K562 (cell line): ENCODE measurements at regions not wholly inside any gene's neighbourhood (a gene's known extent, or its start where the extent isn't known, plus 50 kb on each side); places are given as distances from the start of the nearest gene placed in this dataset.

Experiments
- HDAC8 ChIP-seq: fragments of 450-650 bp; IDR thresholded peaks from 2 replicates; pipeline ENCODE4 v1.6.1; 2016; ENCODE audit warnings: mild to moderate bottlenecking, missing genetic modification characterization, moderate library complexity, missing compliant biosample characterization
- STAG1 ChIP-seq: sonication (generic); formaldehyde crosslinking; IDR thresholded peaks from 2 replicates; pipeline ENCODE4 v1.5.0; 2020; ENCODE audit warnings: missing genetic modification reagents, borderline replicate concordance
- TF ChIP-seq, protein P1 (sequence below): fragments of 450-650 bp; IDR thresholded peaks from 2 replicates; pipeline ENCODE4 v1.6.1; 2016; ENCODE audit warnings: mild to moderate bottlenecking, moderate library complexity
- TF ChIP-seq, protein P2 (sequence below), 2 experiments: IDR thresholded peaks; 2 replicates each; pipeline ENCODE4 v1.6.1; 2011; ENCODE audit warnings: borderline replicate concordance in 1 of 2, control low read depth in 1 of 2, low read depth in 1 of 2, low read length in 1 of 2, mild to moderate bottlenecking in 1 of 2, mixed read lengths in 1 of 2, moderate library complexity in 1 of 2; ENCODE audit not compliant: insufficient read depth in 1 of 2, insufficient read length in 1 of 2, poor library complexity in 1 of 2, severe bottlenecking in 1 of 2; ENCODE audit errors: extremely low read depth in 1 of 2

DNA sequence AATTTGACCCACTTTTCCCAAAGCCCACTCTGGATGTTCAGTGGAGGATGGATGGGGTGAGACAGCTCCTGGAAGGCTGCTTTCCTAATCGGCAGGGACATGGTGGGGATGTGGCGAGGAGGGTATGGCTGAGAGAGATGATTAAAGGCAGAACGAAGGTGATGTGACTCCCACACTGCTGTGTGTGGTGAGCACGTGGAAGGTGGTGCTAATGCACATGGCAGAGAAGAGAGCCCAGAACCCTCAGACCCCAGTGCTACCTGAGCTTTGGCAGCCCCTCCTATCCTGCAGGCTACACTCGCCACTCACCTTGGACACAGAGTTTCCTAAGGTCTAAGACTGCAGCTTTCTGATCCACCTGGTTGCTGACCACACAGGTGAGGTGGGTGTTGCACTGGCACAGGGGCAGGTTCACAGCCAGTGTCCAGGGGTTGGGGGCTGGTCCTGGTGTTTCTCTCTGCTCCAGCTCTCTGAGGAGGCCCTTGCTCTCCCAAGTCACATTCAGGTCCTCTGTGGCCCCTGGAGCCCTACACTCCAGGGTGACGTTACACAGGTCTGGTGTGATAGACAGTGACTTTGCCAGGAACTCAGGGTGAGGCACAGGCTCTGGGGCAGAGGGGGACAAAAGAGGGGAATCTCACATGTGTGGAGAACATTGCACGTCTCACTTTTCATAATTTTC is 151.4 kb upstream of the ETV3 start (continued):
- TF ChIP-seq, protein P1, sequence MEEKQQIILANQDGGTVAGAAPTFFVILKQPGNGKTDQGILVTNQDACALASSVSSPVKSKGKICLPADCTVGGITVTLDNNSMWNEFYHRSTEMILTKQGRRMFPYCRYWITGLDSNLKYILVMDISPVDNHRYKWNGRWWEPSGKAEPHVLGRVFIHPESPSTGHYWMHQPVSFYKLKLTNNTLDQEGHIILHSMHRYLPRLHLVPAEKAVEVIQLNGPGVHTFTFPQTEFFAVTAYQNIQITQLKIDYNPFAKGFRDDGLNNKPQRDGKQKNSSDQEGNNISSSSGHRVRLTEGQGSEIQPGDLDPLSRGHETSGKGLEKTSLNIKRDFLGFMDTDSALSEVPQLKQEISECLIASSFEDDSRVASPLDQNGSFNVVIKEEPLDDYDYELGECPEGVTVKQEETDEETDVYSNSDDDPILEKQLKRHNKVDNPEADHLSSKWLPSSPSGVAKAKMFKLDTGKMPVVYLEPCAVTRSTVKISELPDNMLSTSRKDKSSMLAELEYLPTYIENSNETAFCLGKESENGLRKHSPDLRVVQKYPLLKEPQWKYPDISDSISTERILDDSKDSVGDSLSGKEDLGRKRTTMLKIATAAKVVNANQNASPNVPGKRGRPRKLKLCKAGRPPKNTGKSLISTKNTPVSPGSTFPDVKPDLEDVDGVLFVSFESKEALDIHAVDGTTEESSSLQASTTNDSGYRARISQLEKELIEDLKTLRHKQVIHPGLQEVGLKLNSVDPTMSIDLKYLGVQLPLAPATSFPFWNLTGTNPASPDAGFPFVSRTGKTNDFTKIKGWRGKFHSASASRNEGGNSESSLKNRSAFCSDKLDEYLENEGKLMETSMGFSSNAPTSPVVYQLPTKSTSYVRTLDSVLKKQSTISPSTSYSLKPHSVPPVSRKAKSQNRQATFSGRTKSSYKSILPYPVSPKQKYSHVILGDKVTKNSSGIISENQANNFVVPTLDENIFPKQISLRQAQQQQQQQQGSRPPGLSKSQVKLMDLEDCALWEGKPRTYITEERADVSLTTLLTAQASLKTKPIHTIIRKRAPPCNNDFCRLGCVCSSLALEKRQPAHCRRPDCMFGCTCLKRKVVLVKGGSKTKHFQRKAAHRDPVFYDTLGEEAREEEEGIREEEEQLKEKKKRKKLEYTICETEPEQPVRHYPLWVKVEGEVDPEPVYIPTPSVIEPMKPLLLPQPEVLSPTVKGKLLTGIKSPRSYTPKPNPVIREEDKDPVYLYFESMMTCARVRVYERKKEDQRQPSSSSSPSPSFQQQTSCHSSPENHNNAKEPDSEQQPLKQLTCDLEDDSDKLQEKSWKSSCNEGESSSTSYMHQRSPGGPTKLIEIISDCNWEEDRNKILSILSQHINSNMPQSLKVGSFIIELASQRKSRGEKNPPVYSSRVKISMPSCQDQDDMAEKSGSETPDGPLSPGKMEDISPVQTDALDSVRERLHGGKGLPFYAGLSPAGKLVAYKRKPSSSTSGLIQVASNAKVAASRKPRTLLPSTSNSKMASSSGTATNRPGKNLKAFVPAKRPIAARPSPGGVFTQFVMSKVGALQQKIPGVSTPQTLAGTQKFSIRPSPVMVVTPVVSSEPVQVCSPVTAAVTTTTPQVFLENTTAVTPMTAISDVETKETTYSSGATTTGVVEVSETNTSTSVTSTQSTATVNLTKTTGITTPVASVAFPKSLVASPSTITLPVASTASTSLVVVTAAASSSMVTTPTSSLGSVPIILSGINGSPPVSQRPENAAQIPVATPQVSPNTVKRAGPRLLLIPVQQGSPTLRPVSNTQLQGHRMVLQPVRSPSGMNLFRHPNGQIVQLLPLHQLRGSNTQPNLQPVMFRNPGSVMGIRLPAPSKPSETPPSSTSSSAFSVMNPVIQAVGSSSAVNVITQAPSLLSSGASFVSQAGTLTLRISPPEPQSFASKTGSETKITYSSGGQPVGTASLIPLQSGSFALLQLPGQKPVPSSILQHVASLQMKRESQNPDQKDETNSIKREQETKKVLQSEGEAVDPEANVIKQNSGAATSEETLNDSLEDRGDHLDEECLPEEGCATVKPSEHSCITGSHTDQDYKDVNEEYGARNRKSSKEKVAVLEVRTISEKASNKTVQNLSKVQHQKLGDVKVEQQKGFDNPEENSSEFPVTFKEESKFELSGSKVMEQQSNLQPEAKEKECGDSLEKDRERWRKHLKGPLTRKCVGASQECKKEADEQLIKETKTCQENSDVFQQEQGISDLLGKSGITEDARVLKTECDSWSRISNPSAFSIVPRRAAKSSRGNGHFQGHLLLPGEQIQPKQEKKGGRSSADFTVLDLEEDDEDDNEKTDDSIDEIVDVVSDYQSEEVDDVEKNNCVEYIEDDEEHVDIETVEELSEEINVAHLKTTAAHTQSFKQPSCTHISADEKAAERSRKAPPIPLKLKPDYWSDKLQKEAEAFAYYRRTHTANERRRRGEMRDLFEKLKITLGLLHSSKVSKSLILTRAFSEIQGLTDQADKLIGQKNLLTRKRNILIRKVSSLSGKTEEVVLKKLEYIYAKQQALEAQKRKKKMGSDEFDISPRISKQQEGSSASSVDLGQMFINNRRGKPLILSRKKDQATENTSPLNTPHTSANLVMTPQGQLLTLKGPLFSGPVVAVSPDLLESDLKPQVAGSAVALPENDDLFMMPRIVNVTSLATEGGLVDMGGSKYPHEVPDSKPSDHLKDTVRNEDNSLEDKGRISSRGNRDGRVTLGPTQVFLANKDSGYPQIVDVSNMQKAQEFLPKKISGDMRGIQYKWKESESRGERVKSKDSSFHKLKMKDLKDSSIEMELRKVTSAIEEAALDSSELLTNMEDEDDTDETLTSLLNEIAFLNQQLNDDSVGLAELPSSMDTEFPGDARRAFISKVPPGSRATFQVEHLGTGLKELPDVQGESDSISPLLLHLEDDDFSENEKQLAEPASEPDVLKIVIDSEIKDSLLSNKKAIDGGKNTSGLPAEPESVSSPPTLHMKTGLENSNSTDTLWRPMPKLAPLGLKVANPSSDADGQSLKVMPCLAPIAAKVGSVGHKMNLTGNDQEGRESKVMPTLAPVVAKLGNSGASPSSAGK, result peak; percentile 35; the same call in 1 of the 2 replicates
- TF ChIP-seq STAG1 (CRISPR knock-in tag), result no peak
- TF ChIP-seq, protein P2, sequence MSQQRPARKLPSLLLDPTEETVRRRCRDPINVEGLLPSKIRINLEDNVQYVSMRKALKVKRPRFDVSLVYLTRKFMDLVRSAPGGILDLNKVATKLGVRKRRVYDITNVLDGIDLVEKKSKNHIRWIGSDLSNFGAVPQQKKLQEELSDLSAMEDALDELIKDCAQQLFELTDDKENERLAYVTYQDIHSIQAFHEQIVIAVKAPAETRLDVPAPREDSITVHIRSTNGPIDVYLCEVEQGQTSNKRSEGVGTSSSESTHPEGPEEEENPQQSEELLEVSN (IDR thresholded peaks at IDR 0.05; ENCODE audit: borderline replicate concordance in 1 of 2, extremely low read depth in 1 of 2, insufficient read depth in 1 of 2, insufficient read length in 1 of 2, low read depth in 1 of 2, low read length in 1 of 2, poor library complexity in 1 of 2, severe bottlenecking in 1 of 2), result peak in 1 of 2 experiments; percentile 7
- no peak for TF ChIP-seq HDAC8 (tag)
